ENCODE measurements at regions not wholly inside any gene's neighbourhood (a gene's known extent, or its start where the extent isn't known, plus 50 kb on each side); places are given as distances from the start of the nearest gene placed in this dataset.

GRCh38 chr1:88141499-88142074, 542.5 kb upstream of the PKN2 start:
- ChIA-PET POLR2A (ENCODE audit: low non-redundant PET) (interaction anchor here (0.7 kb wide), 1 partner anchor 939 kb away, joined by 5 read pairs; no protein-coding TSS in a partner anchor), CTCF (no interaction called here)
- DNase-seq (ENCODE audit: low spot score), result no peak

GRCh38 chr1:88145752-88146151, 538.3 kb upstream of the PKN2 start:
- H3K9me3 ChIP-seq (ENCODE audit: low read depth, low read length, poor library complexity, severe bottlenecking), result no peaks in the 10 kb centered on the region
- BruUV-seq (replicated peaks), result no TSS peak
- CTCF ChIA-PET, result no interaction called here
- no peak overlapping the region for H3K27ac ChIP-seq (ENCODE audit: low read depth, low read length, poor library complexity, severe bottlenecking)
- no peak for TF ChIP-seq CTCF (conservative IDR thresholded peaks at IDR 0.05; ENCODE audit: low read depth, low read length)
- no peak for TF ChIP-seq EZH2 (IDR thresholded peaks at IDR 0.05; ENCODE audit: borderline replicate concordance, low read depth, low read length, poor library complexity, severe bottlenecking)
- DNase-seq (ENCODE audit: low spot score), result no peak
- H3K4me1 ChIP-seq (ENCODE audit: insufficient read depth, low read length, poor library complexity, severe bottlenecking), result no peaks in the 10 kb centered on the region
- H3K4me3 ChIP-seq (ENCODE audit: low read depth, low read length, poor library complexity, severe bottlenecking), result no peak overlapping the region
- no peaks in the 10 kb centered on the region for H3K36me3 ChIP-seq (ENCODE audit: insufficient read depth, low read length, poor library complexity, severe bottlenecking)
- intact Hi-C loops (cut with micrococcal nuclease; ENCODE audit: unreplicated experiment), result no loop called here
- POLR2A ChIA-PET (ENCODE audit: low non-redundant PET), result no interaction called here
- H3K27me3 ChIP-seq (replicated peaks; ENCODE audit: insufficient read depth, low read depth, low read length, poor library complexity), result no peaks in the 10 kb centered on the region

More at GRCh38 chr1:88141499-88142074, 542.5 kb upstream of the PKN2 start:
- intact Hi-C loops (cut with micrococcal nuclease; ENCODE audit: unreplicated experiment), result no loop called here
- H3K9me3 ChIP-seq (ENCODE audit: low read depth, low read length, poor library complexity, severe bottlenecking), result no peaks in the 10 kb centered on the region
- H3K4me3 ChIP-seq (ENCODE audit: low read depth, low read length, poor library complexity, severe bottlenecking), result no peak overlapping the region
- BruUV-seq (replicated peaks), result no TSS peak
- TF ChIP-seq CTCF (conservative IDR thresholded peaks at IDR 0.05; ENCODE audit: low read depth, low read length) (no peak), EZH2 (IDR thresholded peaks at IDR 0.05; ENCODE audit: borderline replicate concordance, low read depth, low read length, poor library complexity, severe bottlenecking) (no peak)
- no peaks in the 10 kb centered on the region for H3K27me3 ChIP-seq (replicated peaks; ENCODE audit: insufficient read depth, low read depth, low read length, poor library complexity)
- H3K27ac ChIP-seq (ENCODE audit: low read depth, low read length, poor library complexity, severe bottlenecking), result no peak overlapping the region
- no peaks in the 10 kb centered on the region for H3K4me1 ChIP-seq (ENCODE audit: insufficient read depth, low read length, poor library complexity, severe bottlenecking)
- no peaks in the 10 kb centered on the region for H3K36me3 ChIP-seq (ENCODE audit: insufficient read depth, low read length, poor library complexity, severe bottlenecking)

GRCh38 chr1:88149686-88150085, 534.4 kb upstream of the PKN2 start:
- TF ChIP-seq EZH2 (IDR thresholded peaks at IDR 0.05; ENCODE audit: borderline replicate concordance, low read depth, low read length, poor library complexity, severe bottlenecking), result no peak
- no peak for TF ChIP-seq CTCF (conservative IDR thresholded peaks at IDR 0.05; ENCODE audit: low read depth, low read length)
- Histone ChIP-seq H3K27me3 (replicated peaks; ENCODE audit: insufficient read depth, low read depth, low read length, poor library complexity) (no peaks in the 10 kb centered on the region), H3K9me3 (ENCODE audit: low read depth, low read length, poor library complexity, severe bottlenecking) (no peaks in the 10 kb centered on the region), H3K36me3 (ENCODE audit: insufficient read depth, low read length, poor library complexity, severe bottlenecking) (no peaks in the 10 kb centered on the region), H3K4me1 (ENCODE audit: insufficient read depth, low read length, poor library complexity, severe bottlenecking) (no peaks in the 10 kb centered on the region), H3K4me3 (ENCODE audit: low read depth, low read length, poor library complexity, severe bottlenecking) (no peak overlapping the region), H3K27ac (ENCODE audit: low read depth, low read length, poor library complexity, severe bottlenecking) (no peak overlapping the region)
- CTCF ChIA-PET, result interaction anchor here (1.8 kb wide), 1 partner anchor 31 kb away, joined by 5 read pairs; no protein-coding TSS in a partner anchor
- POLR2A ChIA-PET (ENCODE audit: low non-redundant PET), result no interaction called here
- no TSS peak for BruUV-seq (replicated peaks)
- intact Hi-C loops (cut with micrococcal nuclease; ENCODE audit: unreplicated experiment), result no loop called here
- no peak for DNase-seq (ENCODE audit: low spot score)

All from A673 (cell line).